WERI-Rb-1 (cell line): ENCODE measurements at regions not wholly inside any gene's neighbourhood (a gene's known extent, or its start where the extent isn't known, plus 50 kb on each side); places are given as distances from the start of the nearest gene placed in this dataset.

Experiments
- DNase-seq: peaks from one replicate; pipeline ENCODE4 v3.0.0-alpha.2; 2020
- H3K27ac ChIP-seq: fragments of 250-450 bp; sonication (Bioruptor Pico); 2 replicates; pipeline ENCODE4 v1.5.1; 2020; ENCODE audit warnings: mild to moderate bottlenecking, moderate library complexity
- H3K27me3 ChIP-seq: fragments of 250-450 bp; sonication (Bioruptor Pico); 2 replicates; pipeline ENCODE4 v1.5.1; 2021; ENCODE audit warnings: mild to moderate bottlenecking, low read depth, moderate library complexity; ENCODE audit not compliant: insufficient read depth, severe bottlenecking
- H3K36me3 ChIP-seq: fragments of 250-450 bp; sonication (Bioruptor Pico); 2 replicates; pipeline ENCODE4 v1.5.1; 2020; ENCODE audit warnings: mild to moderate bottlenecking, moderate library complexity
- H3K4me3 ChIP-seq: 2 replicates; pipeline ENCODE4 v1.5.1; 2011; ENCODE audit warnings: low read depth, mild to moderate bottlenecking, control low read depth, low read length
- H3K9me3 ChIP-seq: fragments of 250-450 bp; sonication (Bioruptor Pico); 2 replicates; pipeline ENCODE4 v1.5.1; 2021; ENCODE audit warnings: mild to moderate bottlenecking, moderate library complexity; ENCODE audit not compliant: severe bottlenecking
- CTCF ChIP-seq: IDR thresholded peaks from 2 replicates; pipeline ENCODE4 v1.5.1; 2011; ENCODE audit warnings: low read depth, mild to moderate bottlenecking, control low read depth, inconsistent platforms, low read length

- H3K27ac ChIP-seq, result no peak overlapping the region
- no peak for DNase-seq
- no peaks in the 10 kb centered on the region for H3K36me3 ChIP-seq
- TF ChIP-seq CTCF, result no peak
- peaks cover 8% of the 10 kb centered on the region for H3K9me3 ChIP-seq
- no peaks in the 10 kb centered on the region for H3K27me3 ChIP-seq
- H3K4me3 ChIP-seq, result no peak overlapping the region
Measured at GRCh38 chr13:94784066-94784465, 71.7 kb upstream of the SOX21 start.

DNA sequence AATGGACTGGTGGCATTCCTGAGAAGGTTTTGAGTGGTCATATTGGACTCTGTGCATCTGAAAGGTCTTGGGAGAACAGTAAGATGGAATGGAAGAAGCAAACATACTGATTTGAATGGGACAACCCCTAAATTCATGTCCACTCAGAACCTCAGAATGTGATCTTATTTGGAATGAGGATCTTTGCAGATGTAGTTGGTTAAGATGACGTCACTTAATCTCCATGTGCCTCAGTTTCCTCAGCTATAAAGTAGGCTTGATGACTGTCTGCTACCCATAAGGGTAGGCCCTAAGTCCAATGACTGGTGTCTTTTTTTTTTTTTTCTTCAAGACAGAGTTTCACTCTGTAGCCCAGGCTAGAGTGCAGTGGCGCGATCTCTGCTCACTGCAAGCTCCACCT lies 71.1 kb upstream of the SOX21 start:
- no peak overlapping the region for H3K4me3 ChIP-seq
- H3K27me3 ChIP-seq, result no peaks in the 10 kb centered on the region
- DNase-seq, result no peak
- H3K36me3 ChIP-seq, result no peaks in the 10 kb centered on the region
- no peak for TF ChIP-seq CTCF
- H3K27ac ChIP-seq, result no peak overlapping the region
- peaks cover 8% of the 10 kb centered on the region for H3K9me3 ChIP-seq

- no peak overlapping the region for H3K4me3 ChIP-seq
- no peak for DNase-seq
- no peaks in the 10 kb centered on the region for H3K36me3 ChIP-seq
- peaks cover 8% of the 10 kb centered on the region for H3K9me3 ChIP-seq
- no peak for TF ChIP-seq CTCF
- H3K27ac ChIP-seq, result no peak overlapping the region
- no peaks in the 10 kb centered on the region for H3K27me3 ChIP-seq
Measured at GRCh38 chr13:94780421-94780820, 68.1 kb upstream of the SOX21 start.

DNA sequence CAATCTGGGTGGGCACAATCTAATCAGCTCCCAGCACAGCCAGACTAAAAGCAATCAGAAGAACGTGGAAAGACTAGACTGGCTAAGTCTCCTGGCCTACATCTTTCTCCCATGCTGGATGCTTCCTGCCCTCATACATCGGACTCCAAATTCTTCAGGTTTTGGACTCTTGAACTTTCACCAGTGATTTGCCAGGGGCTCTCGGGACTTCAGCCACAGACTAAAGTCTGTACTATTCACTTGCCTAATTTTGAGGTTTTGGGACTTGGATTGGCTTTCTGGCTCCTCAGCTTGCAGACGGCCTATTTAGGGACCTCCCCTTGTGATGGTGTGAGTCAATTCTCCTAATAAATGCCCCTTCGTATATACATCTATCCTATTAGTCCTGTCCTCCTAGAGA lies 66.6 kb upstream of the SOX21 start:
- DNase-seq, result no peak
- Histone ChIP-seq H3K27ac (no peak overlapping the region), H3K4me3 (no peak overlapping the region), H3K27me3 (no peaks in the 10 kb centered on the region), H3K36me3 (no peaks in the 10 kb centered on the region), H3K9me3 (peaks cover 8% of the 10 kb centered on the region)
- TF ChIP-seq CTCF, result no peak

DNA sequence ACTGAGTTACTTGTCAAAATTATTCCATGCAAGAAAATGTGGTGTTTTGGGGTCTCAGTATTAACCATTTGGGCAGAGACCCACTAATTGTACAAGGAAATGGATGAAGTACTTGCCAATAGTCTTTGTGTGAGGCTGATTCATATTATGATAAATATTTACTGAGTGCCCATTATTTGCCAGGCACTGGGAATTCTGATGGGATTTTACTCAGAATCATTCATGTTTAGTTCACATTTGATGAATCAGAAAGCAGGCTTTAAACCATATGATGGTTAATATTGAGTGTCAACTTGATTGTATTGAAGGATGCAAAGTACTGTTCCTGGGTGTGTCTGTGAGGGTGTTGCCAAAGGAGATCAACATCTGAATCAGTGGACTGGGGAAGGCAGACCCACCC lies 66.2 kb upstream of the SOX21 start:
- DNase-seq, result no peak
- no peak for TF ChIP-seq CTCF
- no peak overlapping the region for H3K4me3 ChIP-seq
- no peaks in the 10 kb centered on the region for H3K27me3 ChIP-seq
- no peak overlapping the region for H3K27ac ChIP-seq
- H3K9me3 ChIP-seq, result peaks cover 8% of the 10 kb centered on the region
- no peaks in the 10 kb centered on the region for H3K36me3 ChIP-seq

- DNase-seq, result no peak
- TF ChIP-seq CTCF, result no peak
- no peak overlapping the region for H3K27ac ChIP-seq
Measured at GRCh38 chr13:94776956-94777355, 64.6 kb upstream of the SOX21 start.

More at GRCh38 chr13:94776956-94777355, 64.6 kb upstream of the SOX21 start:
- no peaks in the 10 kb centered on the region for H3K27me3 ChIP-seq
- no peak overlapping the region for H3K4me3 ChIP-seq
- H3K9me3 ChIP-seq, result peaks cover under 1% of the 10 kb centered on the region
- no peaks in the 10 kb centered on the region for H3K36me3 ChIP-seq
